NB4 (cell line): ENCODE measurements at regions not wholly inside any gene's neighbourhood (a gene's known extent, or its start where the extent isn't known, plus 50 kb on each side); places are given as distances from the start of the nearest gene placed in this dataset.

ENCODE experiments used
- DNase-seq: peaks from one replicate; pipeline ENCODE4 v3.0.0; 2010; ENCODE audit warnings: low read depth
- H3K4me3 ChIP-seq: one replicate; pipeline ENCODE4 v1.5.1; 2011; ENCODE audit warnings: mild to moderate bottlenecking, low read depth, low read length, moderate library complexity
- MAX ChIP-seq: IDR thresholded peaks from 2 replicates; pipeline ENCODE4 v1.6.1; 2011; ENCODE audit warnings: low read depth, low read length
- MYC ChIP-seq: IDR thresholded peaks from 2 replicates; pipeline ENCODE4 v1.6.1; 2011; ENCODE audit warnings: low read depth, low read length
- POLR2A ChIP-seq: IDR thresholded peaks from 2 replicates; pipeline ENCODE4 v1.6.1; 2011; ENCODE audit warnings: mild to moderate bottlenecking; ENCODE audit not compliant: insufficient read length; ENCODE audit errors: extremely low read depth
- TF ChIP-seq, protein P1 (sequence below): IDR thresholded peaks from one replicate; pipeline ENCODE4 v1.5.1; 2012; ENCODE audit warnings: low read depth, low read length

GRCh38 chr5:2921176-2921575 lies 169.7 kb upstream of the IRX2 start:
- no peak for DNase-seq
- H3K4me3 ChIP-seq, result no peak overlapping the region
- TF ChIP-seq POLR2A, result no peak
- TF ChIP-seq MAX, result no peak
- TF ChIP-seq MYC, result no peak
- TF ChIP-seq, protein P1, sequence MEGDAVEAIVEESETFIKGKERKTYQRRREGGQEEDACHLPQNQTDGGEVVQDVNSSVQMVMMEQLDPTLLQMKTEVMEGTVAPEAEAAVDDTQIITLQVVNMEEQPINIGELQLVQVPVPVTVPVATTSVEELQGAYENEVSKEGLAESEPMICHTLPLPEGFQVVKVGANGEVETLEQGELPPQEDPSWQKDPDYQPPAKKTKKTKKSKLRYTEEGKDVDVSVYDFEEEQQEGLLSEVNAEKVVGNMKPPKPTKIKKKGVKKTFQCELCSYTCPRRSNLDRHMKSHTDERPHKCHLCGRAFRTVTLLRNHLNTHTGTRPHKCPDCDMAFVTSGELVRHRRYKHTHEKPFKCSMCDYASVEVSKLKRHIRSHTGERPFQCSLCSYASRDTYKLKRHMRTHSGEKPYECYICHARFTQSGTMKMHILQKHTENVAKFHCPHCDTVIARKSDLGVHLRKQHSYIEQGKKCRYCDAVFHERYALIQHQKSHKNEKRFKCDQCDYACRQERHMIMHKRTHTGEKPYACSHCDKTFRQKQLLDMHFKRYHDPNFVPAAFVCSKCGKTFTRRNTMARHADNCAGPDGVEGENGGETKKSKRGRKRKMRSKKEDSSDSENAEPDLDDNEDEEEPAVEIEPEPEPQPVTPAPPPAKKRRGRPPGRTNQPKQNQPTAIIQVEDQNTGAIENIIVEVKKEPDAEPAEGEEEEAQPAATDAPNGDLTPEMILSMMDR, result no peak

- TF ChIP-seq POLR2A (no peak), MYC (no peak), MAX (no peak)
- TF ChIP-seq, protein P1, result no peak
- no peak for DNase-seq
- H3K4me3 ChIP-seq, result no peak overlapping the region
Observed at GRCh38 chr5:2920312-2920711, 168.8 kb upstream of the IRX2 start.

GRCh38 chr5:2919310-2920018 lies 168.0 kb upstream of the IRX2 start:
- H3K4me3 ChIP-seq, result no peak overlapping the region
- TF ChIP-seq POLR2A (no peak), MYC (no peak), MAX (no peak)
- TF ChIP-seq, protein P1, result no peak
- DNase-seq, result no peak

- TF ChIP-seq MAX (no peak), POLR2A (no peak)
- TF ChIP-seq, protein P1, result no peak
- no peak for DNase-seq
Observed at GRCh38 chr5:2917524-2917923, 166.0 kb upstream of the IRX2 start.

DNA sequence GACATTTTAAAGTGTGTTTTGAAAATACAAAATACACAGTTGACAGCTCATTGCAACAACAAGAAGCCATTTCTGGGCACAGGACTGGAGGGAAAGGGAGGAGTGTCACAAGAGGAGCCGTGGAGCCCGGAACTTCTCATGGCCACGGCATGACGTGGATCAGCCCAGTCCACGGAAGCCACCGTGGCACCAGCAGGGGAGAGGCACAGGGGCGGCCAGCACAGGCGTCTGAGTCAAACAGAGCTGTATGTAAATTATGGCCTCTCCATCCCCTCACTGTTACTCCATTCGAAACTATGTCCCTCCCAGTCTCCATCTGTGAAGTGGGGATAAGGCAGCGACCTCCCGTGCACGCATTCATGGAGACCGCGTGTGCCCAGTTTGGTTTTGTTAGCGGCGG lies 165.6 kb upstream of the IRX2 start:
- DNase-seq, result no peak
- TF ChIP-seq MAX (no peak), MYC (no peak), POLR2A (no peak)
- TF ChIP-seq, protein P1, result no peak
- H3K4me3 ChIP-seq, result no peak overlapping the region

More at GRCh38 chr5:2917524-2917923, 166.0 kb upstream of the IRX2 start:
- H3K4me3 ChIP-seq, result no peak overlapping the region
